Mesenchymal stem cell (in vitro differentiated cells and primary cell): ENCODE measurements at regions not wholly inside any gene's neighbourhood (a gene's known extent, or its start where the extent isn't known, plus 50 kb on each side); places are given as distances from the start of the nearest gene placed in this dataset.

Experiments
- DNase-seq: peaks from one replicate; pipeline ENCODE4 v3.0.0-alpha.2; 2013
- H2AFZ ChIP-seq: one replicate; pipeline ENCODE4 v1.6.1; 2013; ENCODE audit warnings: low read depth, mild to moderate bottlenecking, control low read depth, inconsistent platforms, low read length, moderate library complexity
- H2AK5ac ChIP-seq: 2 replicates; pipeline ENCODE4 v1.6.1; 2013; ENCODE audit warnings: low read length, moderate library complexity, mild to moderate bottlenecking, inconsistent platforms; ENCODE audit not compliant: severe bottlenecking
- H2BK120ac ChIP-seq: one replicate; pipeline ENCODE4 v1.6.1; 2013; ENCODE audit warnings: low read depth, mild to moderate bottlenecking, inconsistent platforms, low read length, moderate library complexity
- H2BK12ac ChIP-seq, 2 experiments: one replicate each; pipeline ENCODE4 v1.6.1; 2013; ENCODE audit warnings: inconsistent platforms in 2 of 2, low read length in 2 of 2, mild to moderate bottlenecking in 2 of 2, moderate library complexity in 2 of 2, control low read depth in 1 of 2
- H2BK15ac ChIP-seq: one replicate; pipeline ENCODE4 v1.6.1; 2013; ENCODE audit warnings: mild to moderate bottlenecking, low read depth, inconsistent platforms; ENCODE audit not compliant: poor library complexity, severe bottlenecking
- H2BK5ac ChIP-seq: 2 replicates; pipeline ENCODE4 v1.6.1; 2013; ENCODE audit warnings: low read depth, mild to moderate bottlenecking, low read length, control low read depth, inconsistent platforms; ENCODE audit not compliant: poor library complexity, severe bottlenecking
- H3K14ac ChIP-seq, 2 experiments: one replicate each; pipeline ENCODE4 v1.6.1; 2013; ENCODE audit warnings: inconsistent platforms in 2 of 2, low read length in 2 of 2, control low read depth in 1 of 2, mild to moderate bottlenecking in 1 of 2, moderate library complexity in 1 of 2
- H3K18ac ChIP-seq, 2 experiments: one replicate each; pipeline ENCODE4 v1.6.1; 2013; ENCODE audit warnings: inconsistent platforms in 2 of 2, low read length in 2 of 2, control low read depth in 1 of 2, low read depth in 1 of 2, mild to moderate bottlenecking in 1 of 2
- H3K23ac ChIP-seq, 2 experiments: one replicate each; pipeline ENCODE4 v1.6.1; 2013; ENCODE audit warnings: inconsistent platforms in 2 of 2, low read length in 2 of 2, mild to moderate bottlenecking in 2 of 2, moderate library complexity in 2 of 2, control low read depth in 1 of 2
- H3K27ac ChIP-seq: 2 replicates; pipeline ENCODE4 v1.5.1; 2013; ENCODE audit warnings: mild to moderate bottlenecking, moderate library complexity, low read length, control low read depth, inconsistent platforms; ENCODE audit not compliant: poor library complexity, severe bottlenecking
- H3K27me3 ChIP-seq, 2 experiments: 2 replicates each; pipeline versions ENCODE4 v1.6.1 to v1.7.0; 2013; ENCODE audit warnings: low read length in 2 of 2, mild to moderate bottlenecking in 2 of 2, moderate library complexity in 2 of 2, control low read depth in 1 of 2, inconsistent platforms in 1 of 2; ENCODE audit not compliant: control insufficient read depth in 1 of 2, insufficient read depth in 1 of 2
- H3K36me3 ChIP-seq, 2 experiments: 2 replicates each; pipeline versions ENCODE4 v1.6.1 to v1.7.0; 2013; ENCODE audit warnings: low read length in 2 of 2, control low read depth in 1 of 2, inconsistent platforms in 1 of 2, low read depth in 1 of 2, mild to moderate bottlenecking in 1 of 2; ENCODE audit not compliant: insufficient read depth in 2 of 2, control insufficient read depth in 1 of 2
- H3K4ac ChIP-seq, 2 experiments: one replicate each; pipeline ENCODE4 v1.6.1; 2013; ENCODE audit warnings: inconsistent platforms in 2 of 2, low read length in 2 of 2, mild to moderate bottlenecking in 2 of 2, moderate library complexity in 2 of 2, control low read depth in 1 of 2, low read depth in 1 of 2
- H3K4me1 ChIP-seq: 2 replicates; pipeline ENCODE4 v1.6.1; 2013; ENCODE audit warnings: low read depth, low read length, control low read depth; ENCODE audit not compliant: control insufficient read depth, insufficient read depth
- H3K4me2 ChIP-seq: 2 replicates; pipeline ENCODE4 v1.6.1; 2013; ENCODE audit warnings: low read length, mild to moderate bottlenecking, inconsistent platforms; ENCODE audit not compliant: poor library complexity, severe bottlenecking
- H3K4me3 ChIP-seq, 2 experiments: 2 replicates each; pipeline versions ENCODE4 v1.5.1 to v1.7.0; 2013; ENCODE audit warnings: low read length in 2 of 2, mild to moderate bottlenecking in 2 of 2, control low read depth in 1 of 2, low read depth in 1 of 2; ENCODE audit not compliant: insufficient read depth in 1 of 2
- H3K79me1 ChIP-seq: replicated peaks from 2 replicates; pipeline ENCODE4 v1.6.1; 2013; ENCODE audit warnings: mild to moderate bottlenecking, control low read depth, low read length, inconsistent platforms; ENCODE audit not compliant: poor library complexity, severe bottlenecking
- H3K9ac ChIP-seq: 2 replicates; pipeline ENCODE4 v1.7.0; 2013; ENCODE audit warnings: mild to moderate bottlenecking, low read length, moderate library complexity
- H3K9me3 ChIP-seq: 2 replicates; pipeline ENCODE4 v1.7.0; 2013; ENCODE audit warnings: mild to moderate bottlenecking, low read length; ENCODE audit not compliant: control insufficient read depth
- H4K8ac ChIP-seq: one replicate; pipeline ENCODE4 v1.6.1; 2013; ENCODE audit warnings: inconsistent platforms, mild to moderate bottlenecking, low read length, moderate library complexity
- H4K91ac ChIP-seq: one replicate; pipeline ENCODE4 v1.6.1; 2013; ENCODE audit warnings: mild to moderate bottlenecking, low read length, inconsistent platforms
- WGBS: methylation state at CpG from one replicate; pipeline ENCODE4 v1.1.7; 2013; ENCODE audit warnings: mixed read lengths; 5-methylcytosine and 5-hydroxymethylcytosine counted together

GRCh38 chr2:128420776-128421175 lies 102.1 kb upstream of the HS6ST1 start:
- H3K79me1 ChIP-seq = no peaks in the 10 kb centered on the region

GRCh38 chr2:128421286-128421685 lies 102.6 kb upstream of the HS6ST1 start:
- Histone ChIP-seq H2BK12ac (no peak overlapping the region), H3K36me3 (no peaks in the 10 kb centered on the region), H3K4me3 (no peak overlapping the region), H3K4me2 (no peak overlapping the region), H3K23ac (no peak overlapping the region), H3K9ac (no peak overlapping the region), H2AFZ (no peak overlapping the region), H2BK5ac (no peak overlapping the region), H4K91ac (no peak overlapping the region), H3K4me1 (peaks cover 10% of the 10 kb centered on the region), H3K14ac (no peak overlapping the region), H3K79me1 (no peaks in the 10 kb centered on the region), H2BK120ac (no peak overlapping the region), H3K4ac (no peak overlapping the region), H3K18ac (no peak overlapping the region), H3K9me3 (no peaks in the 10 kb centered on the region), H3K27me3 (peaks cover 0 to 9% of the 10 kb centered on the region in 2 experiments), H2AK5ac (no peak overlapping the region), H4K8ac (no peak overlapping the region), H3K27ac (no peak overlapping the region), H2BK15ac (no peak overlapping the region)
- no peak for DNase-seq
- 91% methylated on average over 9 of the region's 9 CpGs for WGBS

More at GRCh38 chr2:128420776-128421175, 102.1 kb upstream of the HS6ST1 start:
- no peak overlapping the region for H3K4me2 ChIP-seq
- H3K4me1 ChIP-seq = peaks cover 5% of the 10 kb centered on the region
- DNase-seq = no peak
- H3K27ac ChIP-seq = no peak overlapping the region
- H2AFZ ChIP-seq = no peak overlapping the region
- no peak overlapping the region for H3K23ac ChIP-seq
- H4K91ac ChIP-seq = no peak overlapping the region
- H3K9ac ChIP-seq = no peak overlapping the region
- H3K9me3 ChIP-seq = peaks cover 1% of the 10 kb centered on the region
- no peak overlapping the region for H2BK15ac ChIP-seq
- H3K27me3 ChIP-seq = peaks cover 0 to 9% of the 10 kb centered on the region in 2 experiments
- WGBS = 88% methylated on average over 4 of the region's 4 CpGs
- no peak overlapping the region for H3K14ac ChIP-seq
- no peaks in the 10 kb centered on the region for H3K36me3 ChIP-seq
- no peak overlapping the region for H3K4me3 ChIP-seq
- H4K8ac ChIP-seq = no peak overlapping the region
- no peak overlapping the region for H2BK12ac ChIP-seq
- no peak overlapping the region for H3K4ac ChIP-seq
- no peak overlapping the region for H3K18ac ChIP-seq
- no peak overlapping the region for H2AK5ac ChIP-seq
- no peak overlapping the region for H2BK5ac ChIP-seq
- no peak overlapping the region for H2BK120ac ChIP-seq

- Histone ChIP-seq H2BK120ac (no peak overlapping the region), H3K14ac (no peak overlapping the region), H2BK15ac (no peak overlapping the region), H3K4ac (no peak overlapping the region), H2AFZ (no peak overlapping the region), H4K8ac (no peak overlapping the region), H3K4me2 (no peak overlapping the region), H3K27me3 (peaks cover 0 to 13% of the 10 kb centered on the region in 2 experiments), H3K9me3 (no peaks in the 10 kb centered on the region), H3K23ac (no peak overlapping the region), H3K27ac (no peak overlapping the region), H2AK5ac (no peak overlapping the region), H3K36me3 (peaks cover 0 to 3% of the 10 kb centered on the region in 2 experiments), H3K79me1 (no peaks in the 10 kb centered on the region), H2BK5ac (no peak overlapping the region), H3K9ac (no peak overlapping the region), H3K4me1 (peaks cover 11% of the 10 kb centered on the region), H2BK12ac (no peak overlapping the region), H3K18ac (no peak overlapping the region), H4K91ac (no peak overlapping the region), H3K4me3 (no peak overlapping the region)
- DNase-seq = no peak
- 95% methylated on average over 15 of the region's 15 CpGs for WGBS
Observed at GRCh38 chr2:128421861-128422311, 103.2 kb upstream of the HS6ST1 start.

GRCh38 chr2:128422571-128422970 lies 103.9 kb upstream of the HS6ST1 start:
- Histone ChIP-seq H3K27ac (no peak overlapping the region), H3K4me2 (no peak overlapping the region), H2AFZ (no peak overlapping the region), H3K23ac (no peak overlapping the region), H3K9me3 (no peaks in the 10 kb centered on the region), H4K8ac (no peak overlapping the region), H3K79me1 (no peaks in the 10 kb centered on the region), H2AK5ac (no peak overlapping the region), H2BK5ac (no peak overlapping the region), H3K36me3 (peaks cover 0 to 3% of the 10 kb centered on the region in 2 experiments), H3K4me1 (peaks cover 11% of the 10 kb centered on the region), H4K91ac (no peak overlapping the region), H3K4me3 (no peak overlapping the region), H2BK15ac (no peak overlapping the region), H3K9ac (peak overlapping the region; percentile 40), H3K18ac (no peak overlapping the region), H2BK120ac (no peak overlapping the region), H3K14ac (no peak overlapping the region), H3K27me3 (peaks cover 0 to 13% of the 10 kb centered on the region in 2 experiments), H2BK12ac (no peak overlapping the region), H3K4ac (no peak overlapping the region)
- WGBS = 80% methylated on average over 5 of the region's 5 CpGs
- peak; percentile 44 for DNase-seq
